ENCODE measurements at regions not wholly inside any gene's neighbourhood (a gene's known extent, or its start where the extent isn't known, plus 50 kb on each side); places are given as distances from the start of the nearest gene placed in this dataset.

DNA sequence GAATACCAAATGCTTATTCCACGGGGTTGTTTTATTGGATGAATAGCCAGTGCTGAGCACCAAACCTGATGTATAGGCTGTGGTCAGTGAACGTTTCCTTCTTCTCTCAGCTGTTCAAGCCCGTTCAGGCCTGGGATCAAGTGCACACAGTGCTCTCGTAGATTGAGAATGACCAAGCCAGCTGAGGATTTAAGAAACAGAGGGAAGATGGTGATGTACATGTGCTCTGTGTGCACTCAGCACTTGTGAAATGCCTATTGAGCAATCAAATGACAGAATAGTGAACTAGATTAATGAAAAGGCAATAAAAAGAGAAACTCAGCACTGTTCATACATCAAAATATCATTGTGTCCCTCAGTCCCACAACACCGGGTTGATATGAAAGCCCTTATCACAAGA, 302.5 kb downstream of the BMPER start:
- TF ChIP-seq YY1 (IDR thresholded peaks at IDR 0.05; ENCODE audit: low read depth), result no peak
- TF ChIP-seq TAF1 (IDR thresholded peaks at IDR 0.05; ENCODE audit: low read depth), result no peak
- no peak for TF ChIP-seq RAD21 (IDR thresholded peaks at IDR 0.05; ENCODE audit: low read depth)
